GM23338 (cell line): ENCODE measurements at regions not wholly inside any gene's neighbourhood (a gene's known extent, or its start where the extent isn't known, plus 50 kb on each side); places are given as distances from the start of the nearest gene placed in this dataset.

Source experiments
- CREB1 ChIP-seq: fragments of 250-450 bp; sonication (Bioruptor Pico); IDR thresholded peaks from 2 replicates; pipeline ENCODE4 v1.5.0; 2020; ENCODE audit warnings: low read depth, mild to moderate bottlenecking, moderate library complexity
- CTCF ChIP-seq, 2 experiments: fragments of 200-600 bp in 1 of 2; sonication (generic) in 1 of 2; conservative IDR thresholded peaks; 2 replicates each; pipeline versions ENCODE4 v1.5.1 to v1.6.1; 2016 to 2017; ENCODE audit warnings: antibody characterized with exemption in 2 of 2, low read depth in 2 of 2, mild to moderate bottlenecking in 2 of 2, moderate library complexity in 1 of 2
- ETS1 ChIP-seq: IDR thresholded peaks from 2 replicates; pipeline ENCODE4 v1.6.1; 2016; ENCODE audit warnings: antibody characterized with exemption
- EZH2 ChIP-seq: fragments of 200-600 bp; sonication (generic); IDR thresholded peaks from one replicate; pipeline ENCODE4 v1.8.0; 2017; ENCODE audit warnings: antibody characterized with exemption, mild to moderate bottlenecking, low read depth; ENCODE audit not compliant: unreplicated experiment
- NANOG ChIP-seq: IDR thresholded peaks from 2 replicates; pipeline ENCODE4 v1.6.1; 2016; ENCODE audit warnings: antibody characterized with exemption, borderline replicate concordance
- POLR2AphosphoS5 ChIP-seq: IDR thresholded peaks from 2 replicates; pipeline ENCODE4 v1.6.1; 2016; ENCODE audit warnings: antibody characterized with exemption, low read depth
- ZNF114 ChIP-seq: fragments of 250-450 bp; sonication (Bioruptor Pico); IDR thresholded peaks from 2 replicates; pipeline ENCODE4 v1.5.0; 2020; ENCODE audit warnings: mild to moderate bottlenecking, moderate library complexity
- ZNF331 ChIP-seq: fragments of 250-450 bp; sonication (Bioruptor Pico); IDR thresholded peaks from 2 replicates; pipeline ENCODE4 v1.5.0; 2020; ENCODE audit warnings: low read depth, mild to moderate bottlenecking, moderate library complexity
- ZNF462 ChIP-seq: fragments of 250-450 bp; sonication (Bioruptor Pico); IDR thresholded peaks from 2 replicates; pipeline ENCODE4 v1.5.0; 2020; ENCODE audit warnings: mild to moderate bottlenecking, moderate library complexity

- no peak for TF ChIP-seq ZNF462
- no peak for TF ChIP-seq ZNF114 (CRISPR knock-in tag)
- no peak for TF ChIP-seq CTCF (conservative IDR thresholded peaks at IDR 0.05; ENCODE audit: low read depth in 2 of 2)
- TF ChIP-seq CREB1 (CRISPR knock-in tag) = no peak
- TF ChIP-seq ETS1 = no peak
- TF ChIP-seq EZH2 = no peak
- no peak for TF ChIP-seq POLR2AphosphoS5
- TF ChIP-seq NANOG = no peak
- TF ChIP-seq ZNF331 (CRISPR knock-in tag) = no peak
These were observed 50.6 kb upstream of the SPPL2A start (continued) for GRCh38 chr15:50815958-50816590.
